ENCODE measurements at regions not wholly inside any gene's neighbourhood (a gene's known extent, or its start where the extent isn't known, plus 50 kb on each side); places are given as distances from the start of the nearest gene placed in this dataset.

DNA sequence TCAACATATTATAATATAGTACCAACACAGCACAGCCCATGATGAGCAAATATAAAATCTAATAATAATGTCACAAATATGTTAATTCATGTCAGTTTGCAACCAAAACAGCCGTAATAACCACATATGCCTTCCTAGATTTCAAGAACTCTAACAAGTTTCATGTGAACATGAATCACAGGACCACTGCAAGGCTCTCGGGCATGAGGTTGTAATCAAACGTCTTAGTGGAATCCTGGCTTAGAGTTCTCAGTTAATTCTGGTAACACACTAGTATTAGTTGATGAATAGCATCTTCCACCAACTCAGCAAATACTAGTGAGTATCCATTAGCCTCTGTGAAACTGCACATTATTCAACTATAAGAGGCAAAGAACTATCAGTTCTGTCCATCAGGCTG is 379.3 kb upstream of the TENM3 start:
- TF ChIP-seq, protein P1, sequence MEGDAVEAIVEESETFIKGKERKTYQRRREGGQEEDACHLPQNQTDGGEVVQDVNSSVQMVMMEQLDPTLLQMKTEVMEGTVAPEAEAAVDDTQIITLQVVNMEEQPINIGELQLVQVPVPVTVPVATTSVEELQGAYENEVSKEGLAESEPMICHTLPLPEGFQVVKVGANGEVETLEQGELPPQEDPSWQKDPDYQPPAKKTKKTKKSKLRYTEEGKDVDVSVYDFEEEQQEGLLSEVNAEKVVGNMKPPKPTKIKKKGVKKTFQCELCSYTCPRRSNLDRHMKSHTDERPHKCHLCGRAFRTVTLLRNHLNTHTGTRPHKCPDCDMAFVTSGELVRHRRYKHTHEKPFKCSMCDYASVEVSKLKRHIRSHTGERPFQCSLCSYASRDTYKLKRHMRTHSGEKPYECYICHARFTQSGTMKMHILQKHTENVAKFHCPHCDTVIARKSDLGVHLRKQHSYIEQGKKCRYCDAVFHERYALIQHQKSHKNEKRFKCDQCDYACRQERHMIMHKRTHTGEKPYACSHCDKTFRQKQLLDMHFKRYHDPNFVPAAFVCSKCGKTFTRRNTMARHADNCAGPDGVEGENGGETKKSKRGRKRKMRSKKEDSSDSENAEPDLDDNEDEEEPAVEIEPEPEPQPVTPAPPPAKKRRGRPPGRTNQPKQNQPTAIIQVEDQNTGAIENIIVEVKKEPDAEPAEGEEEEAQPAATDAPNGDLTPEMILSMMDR (IDR thresholded peaks at IDR 0.05; ENCODE audit: insufficient read depth, low read length), result no peak
- no peak for TF ChIP-seq POLR2AphosphoS5 (IDR thresholded peaks at IDR 0.05; ENCODE audit: low read depth)
- TF ChIP-seq, protein P2, sequence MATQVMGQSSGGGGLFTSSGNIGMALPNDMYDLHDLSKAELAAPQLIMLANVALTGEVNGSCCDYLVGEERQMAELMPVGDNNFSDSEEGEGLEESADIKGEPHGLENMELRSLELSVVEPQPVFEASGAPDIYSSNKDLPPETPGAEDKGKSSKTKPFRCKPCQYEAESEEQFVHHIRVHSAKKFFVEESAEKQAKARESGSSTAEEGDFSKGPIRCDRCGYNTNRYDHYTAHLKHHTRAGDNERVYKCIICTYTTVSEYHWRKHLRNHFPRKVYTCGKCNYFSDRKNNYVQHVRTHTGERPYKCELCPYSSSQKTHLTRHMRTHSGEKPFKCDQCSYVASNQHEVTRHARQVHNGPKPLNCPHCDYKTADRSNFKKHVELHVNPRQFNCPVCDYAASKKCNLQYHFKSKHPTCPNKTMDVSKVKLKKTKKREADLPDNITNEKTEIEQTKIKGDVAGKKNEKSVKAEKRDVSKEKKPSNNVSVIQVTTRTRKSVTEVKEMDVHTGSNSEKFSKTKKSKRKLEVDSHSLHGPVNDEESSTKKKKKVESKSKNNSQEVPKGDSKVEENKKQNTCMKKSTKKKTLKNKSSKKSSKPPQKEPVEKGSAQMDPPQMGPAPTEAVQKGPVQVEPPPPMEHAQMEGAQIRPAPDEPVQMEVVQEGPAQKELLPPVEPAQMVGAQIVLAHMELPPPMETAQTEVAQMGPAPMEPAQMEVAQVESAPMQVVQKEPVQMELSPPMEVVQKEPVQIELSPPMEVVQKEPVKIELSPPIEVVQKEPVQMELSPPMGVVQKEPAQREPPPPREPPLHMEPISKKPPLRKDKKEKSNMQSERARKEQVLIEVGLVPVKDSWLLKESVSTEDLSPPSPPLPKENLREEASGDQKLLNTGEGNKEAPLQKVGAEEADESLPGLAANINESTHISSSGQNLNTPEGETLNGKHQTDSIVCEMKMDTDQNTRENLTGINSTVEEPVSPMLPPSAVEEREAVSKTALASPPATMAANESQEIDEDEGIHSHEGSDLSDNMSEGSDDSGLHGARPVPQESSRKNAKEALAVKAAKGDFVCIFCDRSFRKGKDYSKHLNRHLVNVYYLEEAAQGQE (IDR thresholded peaks at IDR 0.05; ENCODE audit: insufficient replicate concordance, low read depth), result no peak

All from HL-60 (cell line).